ENCODE measurements at regions not wholly inside any gene's neighbourhood (a gene's known extent, or its start where the extent isn't known, plus 50 kb on each side); places are given as distances from the start of the nearest gene placed in this dataset.

- CTCF ChIA-PET: no interaction called here
- DNase-seq (ENCODE audit: low read depth, low spot score) (no peak), ATAC-seq (no peak)
- Histone ChIP-seq H3K4me1 (ENCODE audit: control insufficient read depth, insufficient read depth, low read length) (no peaks in the 10 kb centered on the region), H3K4me3 (ENCODE audit: low read depth in 2 of 2, low read length in 2 of 2) (no peak overlapping the region), H3K36me3 (ENCODE audit: control insufficient read depth, insufficient read depth, low read length) (no peaks in the 10 kb centered on the region), H3K27ac (ENCODE audit: low read length) (no peak overlapping the region), H3K27me3 (ENCODE audit: control insufficient read depth, insufficient read depth, low read length) (no peaks in the 10 kb centered on the region), H3K9me3 (ENCODE audit: control insufficient read depth, insufficient read depth, low read depth, low read length) (no peaks in the 10 kb centered on the region)
- BruUV-seq (replicated peaks): no TSS peak
- intact Hi-C loops (cut with micrococcal nuclease; ENCODE audit: unreplicated experiment) (no loop called here), in situ Hi-C loops (cut with HindIII; ENCODE audit: low pct_unique_long_range_greater_than_20kb, low sequenced_read_pairs) (no loop called here)
- TF ChIP-seq TCF7L2 (IDR thresholded peaks at IDR 0.05; ENCODE audit: low read depth, low read length) (no peak), REST (IDR thresholded peaks at IDR 0.05; ENCODE audit: insufficient read depth in 1 of 2, low read depth in 2 of 2, low read length in 1 of 2) (no peak), CTCF (IDR thresholded peaks at IDR 0.05) (no peak)
- POLR2A ChIA-PET: no interaction called here
These were observed 271.5 kb upstream of the C9orf72 start for GRCh38 chr9:27844797-27845196.

- ATAC-seq (no peak), DNase-seq (ENCODE audit: low read depth, low spot score) (no peak)
- Histone ChIP-seq H3K9me3 (ENCODE audit: control insufficient read depth, insufficient read depth, low read depth, low read length) (no peaks in the 10 kb centered on the region), H3K27me3 (ENCODE audit: control insufficient read depth, insufficient read depth, low read length) (no peaks in the 10 kb centered on the region), H3K36me3 (ENCODE audit: control insufficient read depth, insufficient read depth, low read length) (no peaks in the 10 kb centered on the region), H3K4me3 (ENCODE audit: low read depth in 2 of 2, low read length in 2 of 2) (no peak overlapping the region), H3K4me1 (ENCODE audit: control insufficient read depth, insufficient read depth, low read length) (no peaks in the 10 kb centered on the region), H3K27ac (ENCODE audit: low read length) (no peak overlapping the region)
- in situ Hi-C loops (cut with HindIII; ENCODE audit: low pct_unique_long_range_greater_than_20kb, low sequenced_read_pairs) (no loop called here), intact Hi-C loops (cut with micrococcal nuclease; ENCODE audit: unreplicated experiment) (no loop called here)
- ChIA-PET CTCF (no interaction called here), POLR2A (no interaction called here)
- no peak for TF ChIP-seq CTCF (IDR thresholded peaks at IDR 0.05)
- TF ChIP-seq SIN3A (IDR thresholded peaks at IDR 0.05; ENCODE audit: borderline replicate concordance, insufficient read depth, low read depth, low read length): no peak
- no peak for TF ChIP-seq TCF7L2 (IDR thresholded peaks at IDR 0.05; ENCODE audit: low read depth, low read length)
- no peak for TF ChIP-seq REST (IDR thresholded peaks at IDR 0.05; ENCODE audit: insufficient read depth in 1 of 2, low read depth in 2 of 2, low read length in 1 of 2)
- TF ChIP-seq POLR2AphosphoS5 (IDR thresholded peaks at IDR 0.05; ENCODE audit: low read depth, low read length): no peak
- no TSS peak for BruUV-seq (replicated peaks)
These were observed 274.1 kb upstream of the C9orf72 start for GRCh38 chr9:27847380-27847779.
